ENCODE measurements at regions not wholly inside any gene's neighbourhood (a gene's known extent, or its start where the extent isn't known, plus 50 kb on each side); places are given as distances from the start of the nearest gene placed in this dataset.

- no peaks in the 10 kb centered on the region for H4K20me1 ChIP-seq (ENCODE audit: low read depth, low read length)
- H3K9me3 ChIP-seq (ENCODE audit: insufficient read depth, low read length) = no peaks in the 10 kb centered on the region
- no peak for TF ChIP-seq EZH2phosphoT487 (conservative IDR thresholded peaks at IDR 0.05; ENCODE audit: low read length)
- no peak for TF ChIP-seq CTCF (IDR thresholded peaks at IDR 0.05; ENCODE audit: insufficient read depth, low read length, poor library complexity, severe bottlenecking)
These were observed 102.0 kb downstream of the BTBD3 start for GRCh38 chr20:12019715-12020114.

GRCh38 chr20:12020846-12021245, 103.2 kb downstream of the BTBD3 start:
- H3K79me2 ChIP-seq (ENCODE audit: insufficient read depth, low read length) = no peaks in the 10 kb centered on the region
- H4K20me1 ChIP-seq (ENCODE audit: low read depth, low read length) = no peaks in the 10 kb centered on the region
- TF ChIP-seq EZH2phosphoT487 (conservative IDR thresholded peaks at IDR 0.05; ENCODE audit: low read length) = no peak
- no peaks in the 10 kb centered on the region for H3K27me3 ChIP-seq (ENCODE audit: low read length)
- H3K27ac ChIP-seq (ENCODE audit: low read depth, low read length) = no peak overlapping the region
- no peak overlapping the region for H2AFZ ChIP-seq (ENCODE audit: low read depth, low read length, severe bottlenecking)
- no peak overlapping the region for H3K9ac ChIP-seq (ENCODE audit: low read length)
- H3K4me3 ChIP-seq (ENCODE audit: insufficient read depth, low read length, poor library complexity, severe bottlenecking) = no peak overlapping the region
- H3K4me2 ChIP-seq (ENCODE audit: low read depth, low read length, poor library complexity, severe bottlenecking) = no peak overlapping the region
- no peaks in the 10 kb centered on the region for H3K9me3 ChIP-seq (ENCODE audit: insufficient read depth, low read length)
- H3F3A ChIP-seq (ENCODE audit: insufficient read depth) = no peaks in the 10 kb centered on the region
- H3K9me2 ChIP-seq (replicated peaks; ENCODE audit: insufficient read depth, low read length) = no peaks in the 10 kb centered on the region
- no peaks in the 10 kb centered on the region for H3K36me3 ChIP-seq (ENCODE audit: low read length)

More at GRCh38 chr20:12019715-12020114, 102.0 kb downstream of the BTBD3 start:
- H3K4me2 ChIP-seq (ENCODE audit: low read depth, low read length, poor library complexity, severe bottlenecking) = no peak overlapping the region
- H3K36me3 ChIP-seq (ENCODE audit: low read length) = no peaks in the 10 kb centered on the region
- H3K27ac ChIP-seq (ENCODE audit: low read depth, low read length) = no peak overlapping the region
- H3K9me2 ChIP-seq (replicated peaks; ENCODE audit: insufficient read depth, low read length) = no peaks in the 10 kb centered on the region
- no peaks in the 10 kb centered on the region for H3F3A ChIP-seq (ENCODE audit: insufficient read depth)
- H3K27me3 ChIP-seq (ENCODE audit: low read length) = no peaks in the 10 kb centered on the region
- H3K79me2 ChIP-seq (ENCODE audit: insufficient read depth, low read length) = no peaks in the 10 kb centered on the region
- H3K9ac ChIP-seq (ENCODE audit: low read length) = no peak overlapping the region
- H3K4me3 ChIP-seq (ENCODE audit: insufficient read depth, low read length, poor library complexity, severe bottlenecking) = no peak overlapping the region
- no peak overlapping the region for H2AFZ ChIP-seq (ENCODE audit: low read depth, low read length, severe bottlenecking)

GRCh38 chr20:12022126-12022525, 104.4 kb downstream of the BTBD3 start:
- Histone ChIP-seq H3K79me2 (ENCODE audit: insufficient read depth, low read length) (no peaks in the 10 kb centered on the region), H3K9me2 (replicated peaks; ENCODE audit: insufficient read depth, low read length) (no peaks in the 10 kb centered on the region), H3K4me3 (ENCODE audit: insufficient read depth, low read length, poor library complexity, severe bottlenecking) (no peak overlapping the region), H4K20me1 (ENCODE audit: low read depth, low read length) (no peaks in the 10 kb centered on the region), H3K36me3 (ENCODE audit: low read length) (no peaks in the 10 kb centered on the region), H3K4me2 (ENCODE audit: low read depth, low read length, poor library complexity, severe bottlenecking) (no peak overlapping the region), H3K27me3 (ENCODE audit: low read length) (no peaks in the 10 kb centered on the region), H3K9me3 (ENCODE audit: insufficient read depth, low read length) (no peaks in the 10 kb centered on the region), H3K27ac (ENCODE audit: low read depth, low read length) (no peak overlapping the region), H3K9ac (ENCODE audit: low read length) (no peak overlapping the region), H3F3A (ENCODE audit: insufficient read depth) (no peaks in the 10 kb centered on the region), H2AFZ (ENCODE audit: low read depth, low read length, severe bottlenecking) (no peak overlapping the region)
- no peak for TF ChIP-seq CTCF (IDR thresholded peaks at IDR 0.05; ENCODE audit: insufficient read depth, low read length, poor library complexity, severe bottlenecking)
- TF ChIP-seq EZH2phosphoT487 (conservative IDR thresholded peaks at IDR 0.05; ENCODE audit: low read length) = no peak

GRCh38 chr20:12023194-12023795, 105.6 kb downstream of the BTBD3 start:
- no peak overlapping the region for H3K27ac ChIP-seq (ENCODE audit: low read depth, low read length)
- H3F3A ChIP-seq (ENCODE audit: insufficient read depth) = no peaks in the 10 kb centered on the region
- no peaks in the 10 kb centered on the region for H3K9me3 ChIP-seq (ENCODE audit: insufficient read depth, low read length)
- H2AFZ ChIP-seq (ENCODE audit: low read depth, low read length, severe bottlenecking) = no peak overlapping the region
- no peak overlapping the region for H3K4me2 ChIP-seq (ENCODE audit: low read depth, low read length, poor library complexity, severe bottlenecking)
- no peak overlapping the region for H3K9ac ChIP-seq (ENCODE audit: low read length)
- H3K9me2 ChIP-seq (replicated peaks; ENCODE audit: insufficient read depth, low read length) = no peaks in the 10 kb centered on the region
- no peaks in the 10 kb centered on the region for H3K79me2 ChIP-seq (ENCODE audit: insufficient read depth, low read length)
- TF ChIP-seq EZH2phosphoT487 (conservative IDR thresholded peaks at IDR 0.05; ENCODE audit: low read length) (no peak), CTCF (IDR thresholded peaks at IDR 0.05; ENCODE audit: insufficient read depth, low read length, poor library complexity, severe bottlenecking) (no peak)
- H3K27me3 ChIP-seq (ENCODE audit: low read length) = no peaks in the 10 kb centered on the region
- H3K36me3 ChIP-seq (ENCODE audit: low read length) = no peaks in the 10 kb centered on the region
- no peak overlapping the region for H3K4me3 ChIP-seq (ENCODE audit: insufficient read depth, low read length, poor library complexity, severe bottlenecking)
- H4K20me1 ChIP-seq (ENCODE audit: low read depth, low read length) = no peaks in the 10 kb centered on the region
